Memory B cell (primary cell): ENCODE measurements at regions not wholly inside any gene's neighbourhood (a gene's known extent, or its start where the extent isn't known, plus 50 kb on each side); places are given as distances from the start of the nearest gene placed in this dataset.

Experiments
- ATAC-seq: fragments of 150-1000 bp; cut with Tn5 transposase; 2 replicates; pipeline ENCODE4 v1.10.0; 2021; ENCODE audit warnings: low read depth, mild to moderate bottlenecking, moderate library complexity
- DNase-seq, 2 donors: peaks; one replicate each; pipeline ENCODE4 v3.0.0; 2022; ENCODE audit warnings: low spot score in 2 of 2
- H3K27ac Mint-ChIP-seq: one replicate; pipeline ENCODE4 v1.8.0; 2022; ENCODE audit warnings: mild to moderate bottlenecking, moderate library complexity, mixed read lengths
- H3K27me3 Mint-ChIP-seq: one replicate; pipeline ENCODE4 v1.8.0; 2022; ENCODE audit warnings: mixed read lengths
- H3K36me3 Mint-ChIP-seq: one replicate; pipeline ENCODE4 v1.8.0; 2022; ENCODE audit warnings: mild to moderate bottlenecking, mixed read lengths
- H3K4me1 Mint-ChIP-seq: one replicate; pipeline ENCODE4 v1.8.0; 2022; ENCODE audit warnings: mixed read lengths
- H3K4me3 Mint-ChIP-seq: one replicate; pipeline ENCODE4 v1.8.0; 2022; ENCODE audit warnings: mild to moderate bottlenecking, moderate library complexity, mixed read lengths
- H3K9me3 Mint-ChIP-seq: one replicate; pipeline ENCODE4 v1.8.0; 2022; ENCODE audit warnings: mixed read lengths

DNA sequence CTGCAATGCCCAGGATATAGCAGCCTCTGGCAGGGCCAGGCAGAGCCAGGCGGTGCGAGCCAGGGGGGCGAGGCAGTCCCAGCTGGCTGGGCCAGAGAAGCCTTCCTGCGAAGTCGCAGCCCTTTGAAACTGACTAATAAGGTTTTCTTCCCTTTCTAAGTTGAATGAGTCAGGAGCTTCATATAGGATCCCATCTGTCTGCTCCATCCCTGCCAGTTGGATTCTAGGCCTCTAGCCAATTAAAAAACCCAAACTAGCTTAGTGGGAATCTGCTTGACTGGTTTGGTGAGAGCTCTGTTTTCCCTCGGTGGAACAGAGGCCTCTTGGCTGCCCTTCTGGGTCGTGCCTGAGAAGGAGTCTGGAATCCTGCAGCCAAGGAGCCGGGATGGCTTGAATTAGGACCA, 70.1 kb upstream of the RAPGEF1 start:
- peaks cover 32% of the 10 kb centered on the region for H3K27me3 Mint-ChIP-seq
- H3K36me3 Mint-ChIP-seq = no peaks in the 10 kb centered on the region
- H3K4me1 Mint-ChIP-seq = no peaks in the 10 kb centered on the region
- no peak overlapping the region for H3K27ac Mint-ChIP-seq
- ATAC-seq (no peak), DNase-seq (no peak)
- no peak overlapping the region for H3K4me3 Mint-ChIP-seq
- H3K9me3 Mint-ChIP-seq = no peaks in the 10 kb centered on the region

- Mint-ChIP-seq H3K36me3 (no peaks in the 10 kb centered on the region), H3K4me1 (no peaks in the 10 kb centered on the region), H3K27me3 (peaks cover 31% of the 10 kb centered on the region), H3K9me3 (no peaks in the 10 kb centered on the region), H3K27ac (no peak overlapping the region), H3K4me3 (no peak overlapping the region)
- no peak for DNase-seq
- no peak for ATAC-seq
Observed at GRCh38 chr9:131808291-131808690, 68.4 kb upstream of the RAPGEF1 start.

- H3K27me3 Mint-ChIP-seq = peaks cover 24% of the 10 kb centered on the region
- H3K4me3 Mint-ChIP-seq = no peak overlapping the region
- H3K9me3 Mint-ChIP-seq = no peaks in the 10 kb centered on the region
- no peaks in the 10 kb centered on the region for H3K36me3 Mint-ChIP-seq
- no peaks in the 10 kb centered on the region for H3K4me1 Mint-ChIP-seq
- DNase-seq = no peak
- ATAC-seq = no peak
- H3K27ac Mint-ChIP-seq = no peak overlapping the region
Observed at GRCh38 chr9:131807144-131807983, 67.5 kb upstream of the RAPGEF1 start.

GRCh38 chr9:131805803-131806202, 65.9 kb upstream of the RAPGEF1 start:
- Mint-ChIP-seq H3K4me3 (no peak overlapping the region), H3K9me3 (no peaks in the 10 kb centered on the region), H3K4me1 (no peaks in the 10 kb centered on the region), H3K27ac (no peak overlapping the region), H3K36me3 (no peaks in the 10 kb centered on the region), H3K27me3 (peaks cover 22% of the 10 kb centered on the region)
- no peak for ATAC-seq
- DNase-seq = no peak

DNA sequence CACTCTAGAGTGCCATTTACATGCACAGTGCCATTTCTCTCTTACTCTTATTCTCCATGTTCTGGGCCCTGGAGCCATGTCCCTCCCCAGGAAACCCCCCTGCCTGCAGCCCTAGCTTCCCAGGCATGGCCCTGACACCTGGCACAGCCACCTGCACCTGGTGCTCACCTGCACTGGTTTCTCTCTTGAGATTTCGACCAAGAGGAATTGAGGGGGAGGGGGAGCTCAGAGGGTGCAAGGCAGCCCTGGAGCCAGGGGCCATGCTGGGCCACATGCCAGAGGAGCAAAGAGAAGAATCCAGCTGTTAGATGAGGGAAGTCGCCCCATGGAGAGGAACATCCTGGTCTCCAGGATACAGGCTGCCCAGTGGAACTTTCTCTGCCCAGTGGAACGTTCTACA, 65.0 kb upstream of the RAPGEF1 start:
- peaks cover 26% of the 10 kb centered on the region for H3K27me3 Mint-ChIP-seq
- ATAC-seq (no peak), DNase-seq (no peak)
- no peaks in the 10 kb centered on the region for H3K36me3 Mint-ChIP-seq
- no peaks in the 10 kb centered on the region for H3K9me3 Mint-ChIP-seq
- H3K27ac Mint-ChIP-seq = no peak overlapping the region
- no peak overlapping the region for H3K4me3 Mint-ChIP-seq
- H3K4me1 Mint-ChIP-seq = no peaks in the 10 kb centered on the region

- Mint-ChIP-seq H3K4me1 (no peaks in the 10 kb centered on the region), H3K9me3 (no peaks in the 10 kb centered on the region), H3K4me3 (no peak overlapping the region), H3K27me3 (peaks cover 22% of the 10 kb centered on the region), H3K27ac (no peak overlapping the region), H3K36me3 (no peaks in the 10 kb centered on the region)
- no peak for DNase-seq
- ATAC-seq = no peak
Observed at GRCh38 chr9:131803758-131804411, 64.0 kb upstream of the RAPGEF1 start.

GRCh38 chr9:131801810-131802209, 61.9 kb upstream of the RAPGEF1 start:
- Mint-ChIP-seq H3K4me1 (no peaks in the 10 kb centered on the region), H3K27ac (no peak overlapping the region), H3K36me3 (no peaks in the 10 kb centered on the region), H3K4me3 (no peak overlapping the region), H3K27me3 (peaks cover 19% of the 10 kb centered on the region), H3K9me3 (no peaks in the 10 kb centered on the region)
- ATAC-seq = no peak
- DNase-seq = no peak

- no peak overlapping the region for H3K27ac Mint-ChIP-seq
- H3K4me1 Mint-ChIP-seq = no peaks in the 10 kb centered on the region
- ATAC-seq = no peak
Observed at GRCh38 chr9:131800843-131801242, 61.0 kb upstream of the RAPGEF1 start.

GRCh38 chr9:131800366-131800765, 60.5 kb upstream of the RAPGEF1 start:
- no peaks in the 10 kb centered on the region for H3K36me3 Mint-ChIP-seq
- H3K27me3 Mint-ChIP-seq = peaks cover 15% of the 10 kb centered on the region
- no peaks in the 10 kb centered on the region for H3K4me1 Mint-ChIP-seq
- no peak overlapping the region for H3K4me3 Mint-ChIP-seq
- peaks cover 1% of the 10 kb centered on the region for H3K9me3 Mint-ChIP-seq
- H3K27ac Mint-ChIP-seq = no peak overlapping the region
- DNase-seq (no peak), ATAC-seq (no peak)

More at GRCh38 chr9:131800843-131801242, 61.0 kb upstream of the RAPGEF1 start:
- Mint-ChIP-seq H3K9me3 (no peaks in the 10 kb centered on the region), H3K4me3 (no peak overlapping the region), H3K36me3 (no peaks in the 10 kb centered on the region), H3K27me3 (peaks cover 16% of the 10 kb centered on the region)
- no peak for DNase-seq

GRCh38 chr9:131799177-131799823, 59.4 kb upstream of the RAPGEF1 start:
- ATAC-seq (no peak), DNase-seq (peak; percentile 25 to 43)
- H3K27me3 Mint-ChIP-seq = peaks cover 21% of the 10 kb centered on the region
- no peak overlapping the region for H3K27ac Mint-ChIP-seq
- H3K36me3 Mint-ChIP-seq = no peaks in the 10 kb centered on the region
- H3K4me3 Mint-ChIP-seq = no peak overlapping the region
- H3K9me3 Mint-ChIP-seq = peaks cover 1% of the 10 kb centered on the region
- no peaks in the 10 kb centered on the region for H3K4me1 Mint-ChIP-seq

DNA sequence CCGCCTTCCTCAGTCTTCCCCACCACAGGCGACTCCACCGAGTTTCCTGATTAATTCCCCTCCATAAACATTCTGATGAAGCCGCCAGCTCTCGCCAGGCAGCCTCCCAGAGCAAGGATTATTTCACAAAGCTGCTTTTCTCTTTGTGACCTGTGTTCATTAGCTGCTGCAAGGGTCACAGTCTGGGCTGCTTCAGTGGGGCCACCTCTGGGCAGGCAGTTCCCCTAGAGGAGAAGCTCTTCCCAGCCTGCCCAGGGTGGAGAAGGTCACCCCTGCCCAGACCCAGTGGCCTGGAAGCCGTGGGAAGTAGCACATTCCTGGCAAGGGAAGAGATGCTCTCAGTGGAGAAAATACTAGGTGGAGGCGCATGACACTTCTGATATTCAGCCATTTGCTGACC, 58.4 kb upstream of the RAPGEF1 start:
- ATAC-seq = no peak

GRCh38 chr9:131794393-131794792, 54.5 kb upstream of the RAPGEF1 start:
- no peak for DNase-seq
- Mint-ChIP-seq H3K4me3 (no peak overlapping the region), H3K27me3 (peaks cover 24% of the 10 kb centered on the region), H3K4me1 (no peaks in the 10 kb centered on the region), H3K36me3 (no peaks in the 10 kb centered on the region), H3K27ac (no peak overlapping the region), H3K9me3 (peaks cover 3% of the 10 kb centered on the region)
- ATAC-seq = no peak

More for the DNA sequence above, 58.4 kb upstream of the RAPGEF1 start:
- Mint-ChIP-seq H3K27me3 (peaks cover 24% of the 10 kb centered on the region), H3K36me3 (no peaks in the 10 kb centered on the region), H3K4me1 (no peaks in the 10 kb centered on the region), H3K4me3 (no peak overlapping the region), H3K27ac (no peak overlapping the region), H3K9me3 (peaks cover 1% of the 10 kb centered on the region)
- DNase-seq = no peak

DNA sequence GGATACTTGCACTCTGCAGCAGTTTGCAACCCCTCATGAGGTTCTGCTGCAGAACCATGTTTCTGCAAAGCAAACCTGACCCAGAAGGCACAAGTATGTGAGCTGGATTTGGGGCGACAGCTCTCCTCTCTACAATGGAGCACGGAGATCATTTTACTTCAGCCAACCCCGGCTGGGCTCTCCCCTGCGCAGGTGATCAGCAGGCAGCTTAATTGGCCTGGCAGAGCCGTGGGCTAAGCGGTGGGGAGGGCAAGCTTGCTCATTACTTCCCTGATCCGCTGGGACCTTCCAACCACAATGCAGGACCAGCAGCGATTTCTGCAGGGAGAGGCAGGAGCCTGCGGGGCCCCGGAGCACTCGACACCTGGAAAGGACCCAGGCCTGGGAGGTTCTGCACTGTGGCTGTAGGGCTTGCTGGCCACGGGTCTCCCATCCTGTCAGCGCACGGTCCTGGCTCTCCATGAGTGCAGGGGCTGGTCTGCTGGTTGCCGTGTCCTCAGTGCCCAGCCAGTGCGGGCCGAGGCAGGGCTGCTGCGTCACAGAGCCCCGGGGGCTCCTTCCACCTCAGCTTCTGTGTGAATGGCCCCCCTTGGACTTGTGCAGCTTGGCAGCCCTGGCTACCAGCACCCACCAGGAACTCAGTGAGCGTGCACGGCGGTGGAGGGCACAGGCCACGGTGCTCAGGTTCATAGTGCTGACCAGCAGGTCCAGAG, 51.8 kb upstream of the RAPGEF1 start:
- no peak for DNase-seq
- ATAC-seq = no peak
- H3K27ac Mint-ChIP-seq = no peak overlapping the region
- H3K4me1 Mint-ChIP-seq = peaks cover 2% of the 10 kb centered on the region
- H3K9me3 Mint-ChIP-seq = peaks cover 6% of the 10 kb centered on the region
- H3K27me3 Mint-ChIP-seq = peaks cover 36% of the 10 kb centered on the region
- peaks cover 1% of the 10 kb centered on the region for H3K36me3 Mint-ChIP-seq
- H3K4me3 Mint-ChIP-seq = no peak overlapping the region
